CD4-positive, alpha-beta T cell (primary cell): ENCODE measurements at regions not wholly inside any gene's neighbourhood (a gene's known extent, or its start where the extent isn't known, plus 50 kb on each side); places are given as distances from the start of the nearest gene placed in this dataset.
A peak's percentile ranks its signal among the peaks of the same experiment; 100 is the strongest.
"Not testable (repeated sequence)": the region's sequence is repeated elsewhere in the genome, so short reads cannot be mapped to it uniquely, and the experiment has no call there.

ENCODE experiments used
- ATAC-seq: fragments of 200-7000 bp; cut with Tn5 transposase; one replicate; pipeline ENCODE4 v1.10.0; 2022; ENCODE audit warnings: mild to moderate bottlenecking; ENCODE audit not compliant: poor library complexity
- CTCF ChIA-PET: fragments of 350-600 bp; sonication (Branson Sonifier 250); formaldehyde crosslinking; loops from one replicate; lab custom pipeline; 2021; ENCODE audit warnings: antibody characterized with exemption, inconsistent platforms; lab: Charles Lee
- POLR2A ChIA-PET: fragments of 350-600 bp; sonication (Branson Sonifier 250); formaldehyde crosslinking; loops from one replicate; lab custom pipeline; 2021; ENCODE audit warnings: antibody characterized with exemption, inconsistent platforms; lab: Charles Lee
- DNase-seq, 14 experiments: peaks; one replicate each; pipeline ENCODE4 v3.0.0-alpha.2; 2013 to 2020; ENCODE audit warnings: mixed read lengths in 2 of 14
- H3K27ac ChIP-seq, 2 donors: one replicate each; pipeline versions ENCODE4 v1.5.1 to v1.7.0; 2013; ENCODE audit warnings: low read length in 2 of 2, low read depth in 1 of 2, mild to moderate bottlenecking in 1 of 2
- H3K27me3 ChIP-seq, 2 experiments: 1 replicate in 1 of 2; 2 replicates in 1 of 2; pipeline versions ENCODE4 v1.6.1 to v1.7.0; 2013; ENCODE audit warnings: low read length in 2 of 2, control low read depth in 1 of 2, mild to moderate bottlenecking in 1 of 2, moderate library complexity in 1 of 2; ENCODE audit not compliant: insufficient read depth in 2 of 2, control insufficient read depth in 1 of 2
- H3K36me3 ChIP-seq: one replicate; pipeline ENCODE4 v1.6.1; 2013; ENCODE audit warnings: low read length, control low read depth; ENCODE audit not compliant: insufficient read depth
- H3K4me1 ChIP-seq: one replicate; pipeline ENCODE4 v1.6.1; 2013; ENCODE audit warnings: low read length, control low read depth; ENCODE audit not compliant: insufficient read depth
- H3K4me3 ChIP-seq: one replicate; pipeline ENCODE4 v1.5.1; 2013; ENCODE audit warnings: mild to moderate bottlenecking, low read length, moderate library complexity
- H3K9me3 ChIP-seq, 2 experiments: 1 replicate in 1 of 2; 2 replicates in 1 of 2; pipeline versions ENCODE4 v1.6.1 to v1.7.0; 2013; ENCODE audit warnings: low read length in 2 of 2, mild to moderate bottlenecking in 2 of 2, control low read depth in 1 of 2, moderate library complexity in 1 of 2; ENCODE audit not compliant: control insufficient read depth in 1 of 2, insufficient read depth in 1 of 2
- H3K27ac Mint-ChIP-seq: one replicate; pipeline ENCODE4 v1.8.0; 2020; ENCODE audit warnings: mixed read lengths
- H3K27me3 Mint-ChIP-seq: one replicate; pipeline ENCODE4 v1.8.0; 2021; ENCODE audit warnings: mixed read lengths
- H3K36me3 Mint-ChIP-seq: one replicate; pipeline ENCODE4 v1.8.0; 2021; ENCODE audit warnings: low read depth, mixed read lengths
- H3K4me1 Mint-ChIP-seq: one replicate; pipeline ENCODE4 v1.8.0; 2021; ENCODE audit warnings: low read depth, mixed read lengths
- H3K4me3 Mint-ChIP-seq: one replicate; pipeline ENCODE4 v1.8.0; 2020; ENCODE audit warnings: mild to moderate bottlenecking, mixed read lengths
- H3K9me3 Mint-ChIP-seq: one replicate; pipeline ENCODE4 v1.8.0; 2020; ENCODE audit warnings: mixed read lengths
- intact Hi-C, 2 experiments: fragments of 100-400 bp; cut with DNase I in 1 of 2; cut with micrococcal nuclease in 1 of 2; formaldehyde crosslinking; loops; one replicate each; pipeline versions ENCODE4 v1.15.1 to v1.9.0; 2023 to 2025; cut with DNase I, micrococcal nuclease

DNA sequence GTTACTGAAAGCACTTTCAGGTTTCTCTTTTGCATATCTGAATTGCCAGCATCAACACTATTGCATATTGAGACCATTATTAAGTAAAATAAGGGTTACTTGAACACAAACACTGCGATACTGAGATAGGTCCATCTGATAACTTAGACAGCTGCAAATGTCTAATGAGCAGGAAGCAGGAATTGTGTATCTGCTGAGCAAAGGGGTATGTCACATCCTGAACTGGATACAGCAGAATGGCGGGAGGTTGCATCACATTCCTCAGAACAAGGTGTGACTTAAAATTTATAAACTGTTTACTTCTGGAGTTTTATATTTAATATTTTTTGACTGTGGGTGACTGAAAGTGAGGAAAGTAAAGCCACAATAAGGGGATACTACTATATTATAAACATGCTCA, 142.4 kb downstream of the POTEH start:
- CTCF ChIA-PET, H3K36me3 ChIP-seq, H3K9me3 Mint-ChIP-seq, ATAC-seq, H3K4me3 ChIP-seq, H3K4me1 Mint-ChIP-seq, H3K4me1 ChIP-seq, H3K27me3 ChIP-seq, H3K27ac Mint-ChIP-seq, DNase-seq, intact Hi-C loops, H3K36me3 Mint-ChIP-seq, H3K27me3 Mint-ChIP-seq, H3K27ac ChIP-seq, H3K4me3 Mint-ChIP-seq, POLR2A ChIA-PET, H3K9me3 ChIP-seq: not testable (repeated sequence)

DNA sequence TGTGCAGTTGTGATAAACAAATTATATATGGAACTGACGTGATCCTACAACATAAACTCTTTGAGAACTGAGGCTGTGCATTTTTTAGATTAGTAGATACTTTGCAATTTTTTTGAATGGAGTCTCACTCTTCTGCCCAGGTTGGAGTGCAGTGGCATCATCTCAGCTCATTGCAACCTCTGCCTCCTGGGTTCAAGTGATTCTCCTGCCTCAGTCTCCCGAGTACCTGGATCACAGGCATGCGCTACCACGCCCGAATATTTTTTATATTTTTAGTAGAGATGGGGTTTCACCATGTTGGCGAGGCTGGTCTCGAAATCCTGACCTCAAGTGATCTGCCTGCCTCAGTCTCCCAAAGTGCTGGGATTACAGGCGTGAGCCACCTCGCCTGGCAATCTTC, 145.9 kb downstream of the POTEH start:
- DNase-seq, H3K27me3 ChIP-seq, H3K4me1 Mint-ChIP-seq, H3K36me3 Mint-ChIP-seq, H3K36me3 ChIP-seq, H3K9me3 Mint-ChIP-seq, H3K27ac ChIP-seq, H3K27me3 Mint-ChIP-seq, intact Hi-C loops, ATAC-seq, POLR2A ChIA-PET, H3K27ac Mint-ChIP-seq, H3K4me1 ChIP-seq, H3K4me3 Mint-ChIP-seq, H3K9me3 ChIP-seq, H3K4me3 ChIP-seq, CTCF ChIA-PET: not testable (repeated sequence)

DNA sequence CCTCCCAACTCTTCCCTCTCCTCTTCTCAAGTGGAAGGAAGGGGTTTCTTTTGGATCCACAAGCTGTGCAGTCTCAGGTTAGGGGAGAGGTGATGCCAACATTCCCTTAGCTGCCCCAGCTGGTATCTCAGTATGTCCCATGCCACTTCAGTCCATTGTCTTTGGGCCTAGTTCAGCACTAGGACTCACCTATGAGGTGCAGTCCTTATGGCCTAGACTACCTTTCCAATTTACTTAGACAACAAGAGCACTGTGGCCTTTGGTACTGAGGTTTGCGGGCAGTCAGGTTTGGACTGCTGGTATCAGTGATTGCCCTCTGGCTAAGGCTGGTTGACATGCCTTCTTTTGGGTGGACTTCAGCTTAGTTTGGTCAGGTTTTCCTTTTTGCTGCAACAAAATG, 159.9 kb downstream of the POTEH start:
- H3K27me3 Mint-ChIP-seq, H3K4me1 ChIP-seq, H3K4me3 Mint-ChIP-seq, POLR2A ChIA-PET, H3K27me3 ChIP-seq, H3K27ac ChIP-seq, H3K4me3 ChIP-seq, H3K36me3 Mint-ChIP-seq, CTCF ChIA-PET, DNase-seq, ATAC-seq, H3K36me3 ChIP-seq, H3K4me1 Mint-ChIP-seq, H3K27ac Mint-ChIP-seq, H3K9me3 Mint-ChIP-seq, intact Hi-C loops, H3K9me3 ChIP-seq: not testable (repeated sequence)

DNA sequence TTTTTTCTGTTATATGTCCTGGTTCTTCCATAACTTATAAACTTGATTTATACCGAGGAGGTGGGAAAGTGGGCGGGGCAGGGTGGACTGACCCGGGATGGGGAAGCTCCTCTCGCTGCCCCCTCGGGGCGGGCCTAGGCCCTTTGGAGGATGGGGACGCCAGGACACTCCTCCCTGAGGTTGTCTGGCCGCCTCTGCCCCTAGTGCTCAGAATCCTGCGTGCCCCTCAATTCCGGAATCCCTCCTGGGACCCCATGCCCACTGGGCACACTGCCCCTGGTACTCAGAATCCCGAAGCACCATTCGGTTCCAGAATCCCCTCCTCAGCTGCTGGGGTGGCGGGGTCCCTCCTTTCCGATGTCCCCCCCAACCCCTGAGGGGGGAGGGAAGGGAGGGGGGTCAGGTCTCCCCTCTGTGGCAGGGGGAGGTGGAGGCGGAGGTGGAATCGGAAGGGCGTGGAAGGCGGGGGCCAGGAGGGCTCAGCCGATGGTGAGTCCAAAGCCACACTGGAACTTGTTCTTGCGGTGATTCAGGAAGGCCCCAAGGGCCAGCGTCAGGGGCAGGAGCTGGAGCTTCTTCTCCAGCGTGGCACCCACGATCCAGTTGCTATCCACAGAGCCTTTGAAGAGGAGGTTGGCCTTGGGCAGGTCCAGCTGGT, 164.0 kb downstream of the POTEH start:
- H3K27me3 Mint-ChIP-seq, H3K36me3 ChIP-seq, H3K36me3 Mint-ChIP-seq, H3K9me3 Mint-ChIP-seq, H3K4me3 ChIP-seq, H3K4me3 Mint-ChIP-seq, H3K27me3 ChIP-seq, POLR2A ChIA-PET, H3K27ac Mint-ChIP-seq, H3K4me1 Mint-ChIP-seq, H3K27ac ChIP-seq, CTCF ChIA-PET, H3K9me3 ChIP-seq, H3K4me1 ChIP-seq, ATAC-seq, intact Hi-C loops: not testable (repeated sequence)
- DNase-seq, result peak in 3 of 14 experiments; percentile 2 to 29 (median 5)

DNA sequence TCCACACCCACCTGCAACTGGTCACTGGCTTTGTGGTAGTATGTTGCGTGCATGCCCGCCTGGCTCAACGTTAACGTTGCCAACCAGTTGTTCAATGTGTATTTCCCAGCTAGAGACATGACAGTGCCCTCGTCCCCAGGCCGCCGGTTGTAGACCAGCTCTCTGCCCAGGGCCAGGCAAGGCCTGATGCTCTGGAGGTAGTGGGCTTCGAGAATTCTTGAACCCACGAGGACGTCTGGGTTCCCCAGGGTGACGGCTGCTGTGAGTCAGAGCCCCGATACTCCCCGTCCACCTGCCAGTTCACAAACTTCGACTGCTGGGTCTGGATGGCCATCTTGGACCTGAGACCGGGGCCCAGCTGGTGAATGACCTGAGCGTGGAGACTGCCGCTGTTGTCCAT, 164.6 kb downstream of the POTEH start:
- H3K36me3 ChIP-seq, H3K4me1 ChIP-seq, CTCF ChIA-PET, H3K9me3 ChIP-seq, intact Hi-C loops, ATAC-seq, H3K36me3 Mint-ChIP-seq, H3K4me3 Mint-ChIP-seq, H3K9me3 Mint-ChIP-seq, H3K27me3 ChIP-seq, H3K27me3 Mint-ChIP-seq, H3K4me3 ChIP-seq, POLR2A ChIA-PET, H3K27ac Mint-ChIP-seq, H3K27ac ChIP-seq, H3K4me1 Mint-ChIP-seq: not testable (repeated sequence)
- peak in 3 of 14 experiments; percentile 1 to 33 (median 8) for DNase-seq

DNA sequence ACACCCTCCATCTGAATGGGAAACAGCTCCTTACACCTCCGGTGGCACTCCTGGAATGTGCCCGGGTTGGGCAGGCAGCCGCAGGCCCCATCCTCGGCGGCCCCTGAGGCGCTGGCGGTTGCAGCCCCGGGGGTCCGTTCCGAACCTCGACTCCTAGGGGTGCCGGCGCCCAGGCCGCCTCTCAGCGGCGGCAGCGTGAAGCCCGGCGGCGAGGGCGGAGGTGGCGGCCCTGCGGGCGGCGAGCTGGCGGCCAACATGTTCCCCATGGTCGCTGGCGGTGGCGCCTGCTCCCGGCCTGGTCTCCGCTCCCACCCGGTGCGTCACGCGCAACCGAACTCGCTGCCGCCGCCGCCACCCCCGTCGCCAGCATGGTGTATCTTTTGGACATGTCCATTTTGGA, 165.2 kb downstream of the POTEH start:
- intact Hi-C loops, CTCF ChIA-PET, H3K4me1 ChIP-seq, ATAC-seq, H3K4me3 Mint-ChIP-seq, H3K9me3 ChIP-seq, DNase-seq, H3K4me1 Mint-ChIP-seq, H3K27me3 ChIP-seq, H3K36me3 ChIP-seq, H3K27ac Mint-ChIP-seq, H3K9me3 Mint-ChIP-seq, H3K36me3 Mint-ChIP-seq, H3K27me3 Mint-ChIP-seq, H3K4me3 ChIP-seq, POLR2A ChIA-PET, H3K27ac ChIP-seq: not testable (repeated sequence)

DNA sequence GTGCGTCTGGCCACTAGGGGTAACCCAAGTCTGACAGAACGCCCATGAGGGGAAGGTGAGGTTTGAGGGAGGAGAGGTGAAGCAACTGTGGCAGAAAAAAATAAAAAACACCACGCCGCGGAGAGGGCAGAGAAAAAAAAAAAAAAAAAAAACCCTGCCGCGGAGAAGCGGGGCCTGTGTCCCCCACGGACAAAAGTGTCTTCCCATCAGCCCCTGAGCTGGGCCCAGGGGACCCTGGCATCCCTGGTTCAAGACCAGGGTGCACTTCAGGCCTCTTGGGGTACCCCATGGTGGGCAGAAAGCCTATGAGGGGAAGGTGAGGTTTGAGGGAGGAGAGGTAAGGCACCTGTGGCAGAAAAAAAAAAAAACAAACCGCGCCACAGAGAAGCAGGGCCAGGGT, 191.1 kb downstream of the POTEH start:
- H3K27ac ChIP-seq, H3K4me3 Mint-ChIP-seq, H3K9me3 ChIP-seq, POLR2A ChIA-PET, H3K4me1 ChIP-seq, H3K27me3 ChIP-seq, ATAC-seq, intact Hi-C loops, H3K4me1 Mint-ChIP-seq, H3K9me3 Mint-ChIP-seq, H3K4me3 ChIP-seq, H3K36me3 ChIP-seq, H3K27ac Mint-ChIP-seq, H3K27me3 Mint-ChIP-seq, DNase-seq, H3K36me3 Mint-ChIP-seq, CTCF ChIA-PET: not testable (repeated sequence)
